Hematopoietic multipotent progenitor cell treated with erythropoietin and hydrocortisone succinate and interleukin-3 and kit ligand, for 6 days (in vitro differentiated cells): ENCODE measurements at regions not wholly inside any gene's neighbourhood (a gene's known extent, or its start where the extent isn't known, plus 50 kb on each side); places are given as distances from the start of the nearest gene placed in this dataset.
A peak's percentile ranks its signal among the peaks of the same experiment; 100 is the strongest.
"Not testable (repeated sequence)": the region's sequence is repeated elsewhere in the genome, so short reads cannot be mapped to it uniquely, and the experiment has no call there.

Experiments used
- DNase-seq: peaks from one replicate; pipeline ENCODE4 v3.0.0-alpha.2; 2015

- DNase-seq = no peak
Observed at GRCh38 chr6:51062166-51062722, 243.6 kb downstream of the TFAP2B start.

GRCh38 chr6:51077821-51078518 is 259.3 kb downstream of the TFAP2B start:
- DNase-seq = no peak

GRCh38 chr6:51090343-51090742 is 271.7 kb downstream of the TFAP2B start:
- DNase-seq = no peak

GRCh38 chr6:51093871-51094270 is 275.2 kb downstream of the TFAP2B start:
- no peak for DNase-seq

- no peak for DNase-seq
Observed at GRCh38 chr6:51094271-51094670, 275.6 kb downstream of the TFAP2B start.

GRCh38 chr6:51098246-51098645 is 279.6 kb downstream of the TFAP2B start:
- no peak for DNase-seq

- DNase-seq = no peak
Observed at GRCh38 chr6:51098791-51099190, 280.1 kb downstream of the TFAP2B start.

GRCh38 chr6:51099201-51099600 is 280.5 kb downstream of the TFAP2B start:
- DNase-seq = no peak

- DNase-seq = no peak
Observed at GRCh38 chr6:51105357-51105756, 286.7 kb downstream of the TFAP2B start.

- no peak for DNase-seq
Observed at GRCh38 chr6:51107769-51108203, 289.1 kb downstream of the TFAP2B start.

- no peak for DNase-seq
Observed at GRCh38 chr6:51108563-51109234, 290.0 kb downstream of the TFAP2B start.

GRCh38 chr6:51112731-51113130 is 294.1 kb downstream of the TFAP2B start:
- DNase-seq = no peak

GRCh38 chr6:51116723-51117122 is 298.1 kb downstream of the TFAP2B start:
- no peak for DNase-seq

- DNase-seq = no peak
Observed at GRCh38 chr6:51118792-51119191, 300.1 kb downstream of the TFAP2B start.

- no peak for DNase-seq
Observed at GRCh38 chr6:51120016-51120415, 301.3 kb downstream of the TFAP2B start.

GRCh38 chr6:51121380-51121976 is 302.8 kb downstream of the TFAP2B start:
- peak; percentile 5 for DNase-seq

- no peak for DNase-seq
Observed at GRCh38 chr6:51129043-51129442, 310.4 kb downstream of the TFAP2B start.

GRCh38 chr6:51137777-51138176 is 319.1 kb downstream of the TFAP2B start:
- no peak for DNase-seq

- DNase-seq = no peak
Observed at GRCh38 chr6:51139950-51140385, 321.3 kb downstream of the TFAP2B start.

- no peak for DNase-seq
Observed at GRCh38 chr6:51141080-51141479, 322.4 kb downstream of the TFAP2B start.

GRCh38 chr6:51147756-51148155 is 329.1 kb downstream of the TFAP2B start:
- no peak for DNase-seq

GRCh38 chr6:51152594-51152993 is 333.9 kb downstream of the TFAP2B start:
- no peak for DNase-seq

- peak; percentile 4 for DNase-seq
Observed at GRCh38 chr6:51153109-51153508, 334.4 kb downstream of the TFAP2B start.

- not testable (repeated sequence) for DNase-seq
Observed at GRCh38 chr6:51154925-51155324, 336.3 kb downstream of the TFAP2B start.
